ENCODE measurements at regions not wholly inside any gene's neighbourhood (a gene's known extent, or its start where the extent isn't known, plus 50 kb on each side); places are given as distances from the start of the nearest gene placed in this dataset.
"Not testable (repeated sequence)": the region's sequence is repeated elsewhere in the genome, so short reads cannot be mapped to it uniquely, and the experiment has no call there.

DNA sequence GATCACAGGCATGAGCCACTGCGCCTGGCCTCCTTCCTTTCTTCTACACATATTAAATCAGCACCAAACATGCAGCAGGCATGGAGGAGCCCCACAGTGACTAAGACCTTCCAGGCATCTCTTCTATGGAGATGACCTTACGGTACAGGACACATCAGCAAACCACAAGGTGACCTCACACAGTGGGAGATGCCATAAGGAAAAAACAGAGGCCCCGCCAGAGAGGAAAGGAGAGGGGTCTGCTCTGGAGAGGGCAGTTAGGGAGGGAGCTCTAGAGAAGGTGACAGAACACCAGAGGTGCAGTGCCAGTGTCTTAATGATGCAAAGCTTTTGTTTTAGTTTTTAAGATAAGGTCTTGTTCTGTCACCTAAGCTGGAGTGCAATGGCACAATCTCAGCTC lies 81.1 kb upstream of the ESRRB start:
- Histone ChIP-seq H3K9me3 (no peaks in the 10 kb centered on the region), H3K27me3 (replicated peaks in 1 of 7) (peaks cover 0 to 9% (median 0%) of the 10 kb centered on the region in 7 donors), H3K27ac (no peak overlapping the region), H3K4me3 (no peak overlapping the region), H3K4me1 (no peaks in the 10 kb centered on the region), H3K36me3 (no peaks in the 10 kb centered on the region)
- intact Hi-C loops (cut with DNase I; ENCODE audit: low total_unique reads): no loop called here
- DNase-seq: no peak
- 82 to 89% (median 87%) methylated on average over 3 of the region's 3 CpGs for WGBS, 5 donors
- TF ChIP-seq, protein P1, sequence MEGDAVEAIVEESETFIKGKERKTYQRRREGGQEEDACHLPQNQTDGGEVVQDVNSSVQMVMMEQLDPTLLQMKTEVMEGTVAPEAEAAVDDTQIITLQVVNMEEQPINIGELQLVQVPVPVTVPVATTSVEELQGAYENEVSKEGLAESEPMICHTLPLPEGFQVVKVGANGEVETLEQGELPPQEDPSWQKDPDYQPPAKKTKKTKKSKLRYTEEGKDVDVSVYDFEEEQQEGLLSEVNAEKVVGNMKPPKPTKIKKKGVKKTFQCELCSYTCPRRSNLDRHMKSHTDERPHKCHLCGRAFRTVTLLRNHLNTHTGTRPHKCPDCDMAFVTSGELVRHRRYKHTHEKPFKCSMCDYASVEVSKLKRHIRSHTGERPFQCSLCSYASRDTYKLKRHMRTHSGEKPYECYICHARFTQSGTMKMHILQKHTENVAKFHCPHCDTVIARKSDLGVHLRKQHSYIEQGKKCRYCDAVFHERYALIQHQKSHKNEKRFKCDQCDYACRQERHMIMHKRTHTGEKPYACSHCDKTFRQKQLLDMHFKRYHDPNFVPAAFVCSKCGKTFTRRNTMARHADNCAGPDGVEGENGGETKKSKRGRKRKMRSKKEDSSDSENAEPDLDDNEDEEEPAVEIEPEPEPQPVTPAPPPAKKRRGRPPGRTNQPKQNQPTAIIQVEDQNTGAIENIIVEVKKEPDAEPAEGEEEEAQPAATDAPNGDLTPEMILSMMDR (IDR thresholded peaks at IDR 0.05 in 8 of 11, conservative IDR thresholded peaks at IDR 0.05 in 3 of 11): no peak
- no peak for TF ChIP-seq POLR2AphosphoS5 (IDR thresholded peaks at IDR 0.05)
- TF ChIP-seq POLR2A (IDR thresholded peaks at IDR 0.05): no peak

DNA sequence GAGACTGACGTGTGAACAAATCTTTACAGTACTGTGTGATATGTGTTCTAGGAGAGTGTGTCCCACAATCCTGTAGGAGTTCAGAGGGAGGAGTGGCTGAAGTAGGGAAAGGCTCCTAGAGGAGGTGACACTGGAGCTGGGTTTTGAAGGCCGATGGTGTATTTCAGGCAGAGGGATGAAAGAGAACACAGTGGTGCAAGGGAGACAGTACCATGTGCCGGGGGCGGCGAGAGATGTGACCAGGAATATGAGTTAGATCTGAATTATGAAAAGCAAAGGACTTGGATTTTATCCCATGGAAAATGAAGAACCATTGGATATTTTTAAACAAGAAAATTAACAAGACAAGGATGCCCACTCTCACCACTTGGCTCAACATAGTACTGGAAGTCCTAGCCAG lies 77.0 kb upstream of the ESRRB start:
- WGBS, 5 donors: 89 to 94% (median 91%) methylated on average over 5 of the region's 5 CpGs
- H3K9me3 ChIP-seq: no peaks in the 10 kb centered on the region
- intact Hi-C loops (cut with DNase I; ENCODE audit: low total_unique reads): no loop called here
- TF ChIP-seq, protein P1 (IDR thresholded peaks at IDR 0.05 in 8 of 11, conservative IDR thresholded peaks at IDR 0.05 in 3 of 11): no peak
- H3K36me3 ChIP-seq: no peaks in the 10 kb centered on the region
- H3K27ac ChIP-seq: no peak overlapping the region
- no peak for DNase-seq
- H3K27me3 ChIP-seq (replicated peaks in 1 of 7): peaks cover 0 to 9% (median 0%) of the 10 kb centered on the region in 7 donors
- H3K4me3 ChIP-seq: no peak overlapping the region
- no peaks in the 10 kb centered on the region for H3K4me1 ChIP-seq

DNA sequence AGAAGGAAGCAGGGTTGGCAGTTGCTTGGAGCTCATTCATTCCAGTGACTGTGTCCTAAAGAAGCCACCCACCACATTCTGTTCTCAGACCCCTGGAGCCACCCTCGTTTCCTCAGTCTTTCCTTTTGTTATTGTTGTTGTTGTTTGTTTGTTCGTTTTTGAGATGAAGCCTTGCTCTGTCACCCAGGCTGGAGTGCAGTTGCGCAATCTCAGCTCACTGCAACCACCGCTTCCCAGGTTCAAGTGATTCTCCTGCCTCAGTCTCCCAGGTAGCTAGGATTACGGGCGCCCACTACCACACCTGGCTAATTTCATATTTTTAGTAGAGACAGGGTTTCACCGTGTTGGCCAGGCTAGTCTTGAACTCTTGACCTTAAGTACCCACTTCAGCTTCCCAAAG lies 72.7 kb upstream of the ESRRB start:
- H3K4me1 ChIP-seq; H3K4me3 ChIP-seq; H3K9me3 ChIP-seq; DNase-seq; intact Hi-C loops (cut with DNase I; ENCODE audit: low total_unique reads); H3K36me3 ChIP-seq; H3K27me3 ChIP-seq (replicated peaks in 1 of 7); H3K27ac ChIP-seq: not testable (repeated sequence)
- WGBS, 5 donors: 79 to 88% (median 84%) methylated on average over 7 of the region's 7 CpGs

DNA sequence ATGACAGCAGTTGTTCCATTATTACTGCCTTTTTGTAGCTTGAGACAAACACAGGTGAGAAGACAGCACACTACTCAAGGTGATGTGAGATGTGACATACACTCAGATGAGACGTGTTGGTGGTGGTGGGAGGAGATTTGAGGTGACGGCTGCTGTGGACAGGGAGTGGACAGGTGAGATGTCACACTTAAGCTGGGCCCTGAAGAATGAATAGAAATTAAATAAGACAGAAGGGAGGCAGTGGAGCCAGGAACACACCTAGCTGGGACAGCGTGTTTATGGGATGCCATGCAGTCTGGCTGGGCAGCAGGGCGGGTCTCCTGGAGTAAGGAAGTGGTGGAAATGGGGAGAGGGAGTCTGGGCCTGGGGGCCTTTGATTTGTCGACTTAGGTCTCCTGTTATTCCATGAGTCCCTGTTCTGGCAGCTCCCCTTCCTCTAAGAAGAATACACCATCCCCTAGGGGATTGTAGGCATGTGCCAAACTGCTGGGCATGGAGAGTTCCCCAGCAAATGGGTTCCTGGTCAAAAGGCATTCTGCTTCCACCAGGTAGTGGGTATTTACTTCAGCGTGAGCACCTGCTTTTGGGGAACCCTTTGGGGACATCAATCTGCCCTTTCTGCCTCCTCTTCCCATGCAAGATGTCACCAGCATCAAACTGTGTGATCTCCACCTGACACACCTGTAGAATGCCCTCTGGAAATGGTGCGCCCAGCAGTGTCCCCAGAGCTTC lies 71.2 kb upstream of the ESRRB start:
- no peak for DNase-seq
- peaks cover 0 to 4% (median 0%) of the 10 kb centered on the region in 7 donors for H3K27me3 ChIP-seq (replicated peaks in 1 of 7)
- TF ChIP-seq POLR2AphosphoS5 (IDR thresholded peaks at IDR 0.05) (no peak), POLR2A (IDR thresholded peaks at IDR 0.05) (no peak)
- TF ChIP-seq, protein P1 (IDR thresholded peaks at IDR 0.05 in 8 of 11, conservative IDR thresholded peaks at IDR 0.05 in 3 of 11): no peak
- intact Hi-C loops (cut with DNase I; ENCODE audit: low total_unique reads): no loop called here
- no peak overlapping the region for H3K27ac ChIP-seq
- H3K4me3 ChIP-seq: no peak overlapping the region
- no peaks in the 10 kb centered on the region for H3K36me3 ChIP-seq
- no peaks in the 10 kb centered on the region for H3K4me1 ChIP-seq
- WGBS, 5 donors: 68 to 84% (median 80%) methylated on average over 7 of the region's 7 CpGs
- no peaks in the 10 kb centered on the region for H3K9me3 ChIP-seq

Data from spleen (tissue), 11 donors.